Ovary (tissue), 3 donors: ENCODE measurements at regions not wholly inside any gene's neighbourhood (a gene's known extent, or its start where the extent isn't known, plus 50 kb on each side); places are given as distances from the start of the nearest gene placed in this dataset.

ENCODE experiments used
- CTCF ChIP-seq, 3 donors: fragments of 450-650 bp in 2 of 3; fragments of 200-600 bp in 1 of 3; IDR thresholded peaks; one replicate each; pipeline versions ENCODE4 v1.5.1 to v1.8.0; 2016 to 2022; ENCODE audit warnings: antibody characterized with exemption in 3 of 3, mild to moderate bottlenecking in 1 of 3
- EP300 ChIP-seq: sonication (generic); formaldehyde crosslinking; IDR thresholded peaks from one replicate; pipeline ENCODE4 v1.6.1; 2017; ENCODE audit warnings: antibody characterized with exemption
- POLR2A ChIP-seq: fragments of 450-650 bp; IDR thresholded peaks from one replicate; pipeline ENCODE4 v1.6.1; 2017; ENCODE audit warnings: antibody characterized with exemption, mild to moderate bottlenecking, moderate library complexity
- donor health status: DM: no; HTN: no; CAD: no.

GRCh38 chr2:72006188-72006736 is 141.4 kb downstream of the CYP26B1 start:
- TF ChIP-seq POLR2A (no peak), CTCF (IDR thresholded peaks at IDR 0.05) (no peak), EP300 (no peak)
